Large intestine (tissue), 3 donors: ENCODE measurements at regions not wholly inside any gene's neighbourhood (a gene's known extent, or its start where the extent isn't known, plus 50 kb on each side); places are given as distances from the start of the nearest gene placed in this dataset.

Source experiments
- DNase-seq, 2 donors: peaks; one replicate each; pipeline versions ENCODE4 v3.0.0 to v3.0.0-alpha.2; 2013
- H3K27ac ChIP-seq: one replicate; pipeline ENCODE4 v1.5.1; 2013; ENCODE audit warnings: low read length
- H3K27me3 ChIP-seq: 2 replicates; pipeline ENCODE4 v1.6.1; 2013; ENCODE audit warnings: low read length; ENCODE audit not compliant: control insufficient read depth, insufficient read depth
- H3K36me3 ChIP-seq: 2 replicates; pipeline ENCODE4 v1.6.1; 2013; ENCODE audit warnings: low read length; ENCODE audit not compliant: control insufficient read depth, insufficient read depth
- H3K4me1 ChIP-seq: one replicate; pipeline ENCODE4 v1.6.1; 2013; ENCODE audit warnings: low read length; ENCODE audit not compliant: control insufficient read depth, insufficient read depth
- H3K4me3 ChIP-seq: one replicate; pipeline ENCODE4 v1.5.1; 2013; ENCODE audit warnings: low read length
- H3K9me3 ChIP-seq: one replicate; pipeline ENCODE4 v1.6.1; 2013; ENCODE audit warnings: mild to moderate bottlenecking, low read depth, low read length, moderate library complexity; ENCODE audit not compliant: control insufficient read depth
- WGBS: methylation state at CpG from one replicate; pipeline ENCODE4 v1.1.5; 2013; ENCODE audit warnings: low lambda C conversion rate; ENCODE audit not compliant: insufficient coverage; 5-methylcytosine and 5-hydroxymethylcytosine counted together

DNA sequence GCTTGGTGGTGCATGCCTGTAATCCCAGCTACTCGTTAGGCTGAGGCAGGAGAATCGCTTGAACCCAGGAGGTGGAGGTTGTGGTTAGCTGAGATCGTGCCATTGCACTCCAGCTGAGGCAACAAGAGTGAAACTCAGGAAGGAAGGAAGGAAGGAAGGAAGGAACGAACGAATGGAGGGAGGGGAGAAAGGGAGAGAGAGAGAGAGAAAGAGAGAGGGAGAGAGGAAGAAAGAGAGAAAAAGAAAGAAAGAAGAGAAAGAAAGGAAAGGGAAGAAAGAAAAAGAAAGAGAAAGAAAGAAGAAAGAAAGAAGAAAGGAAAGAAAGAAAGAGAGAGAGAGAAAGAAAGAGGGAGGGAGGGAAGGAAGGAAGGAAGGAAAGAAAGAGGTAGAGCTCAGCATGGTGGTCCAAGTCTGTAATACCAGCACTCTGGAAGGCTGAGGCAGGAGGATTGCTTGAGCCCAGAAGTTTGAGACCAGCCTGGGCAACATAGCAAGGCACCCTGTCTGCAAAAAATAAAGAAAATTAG lies 81.9 kb downstream of the P2RY1 start:
- Histone ChIP-seq H3K4me3 (no peak overlapping the region), H3K4me1 (peaks cover 3% of the 10 kb centered on the region), H3K27ac (no peak overlapping the region), H3K36me3 (no peaks in the 10 kb centered on the region), H3K9me3 (no peaks in the 10 kb centered on the region), H3K27me3 (no peaks in the 10 kb centered on the region)
- 97% methylated on average over 2 of the region's 5 CpGs for WGBS
- no peak for DNase-seq

DNA sequence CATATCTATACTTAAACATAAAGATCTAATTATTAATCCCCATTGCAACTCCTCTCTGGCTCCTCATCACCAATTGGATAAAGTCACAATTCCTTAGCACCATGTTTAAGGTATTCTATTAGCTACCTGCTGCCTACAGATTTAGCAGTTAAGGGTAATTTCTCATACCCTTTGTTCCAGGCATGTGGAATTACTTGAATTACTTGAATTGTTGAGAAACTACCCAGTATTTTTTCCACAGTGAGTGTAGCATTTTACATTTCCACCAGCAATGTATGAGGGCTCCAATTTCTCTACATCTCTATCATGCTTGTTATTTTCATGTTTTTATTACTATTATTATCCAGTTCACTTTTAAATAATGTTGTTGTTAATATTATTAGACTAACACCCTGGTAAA lies 86.4 kb downstream of the P2RY1 start:
- DNase-seq, result no peak
- Histone ChIP-seq H3K27ac (no peak overlapping the region), H3K27me3 (no peaks in the 10 kb centered on the region), H3K4me1 (no peaks in the 10 kb centered on the region), H3K9me3 (no peaks in the 10 kb centered on the region), H3K4me3 (no peak overlapping the region), H3K36me3 (no peaks in the 10 kb centered on the region)

DNA sequence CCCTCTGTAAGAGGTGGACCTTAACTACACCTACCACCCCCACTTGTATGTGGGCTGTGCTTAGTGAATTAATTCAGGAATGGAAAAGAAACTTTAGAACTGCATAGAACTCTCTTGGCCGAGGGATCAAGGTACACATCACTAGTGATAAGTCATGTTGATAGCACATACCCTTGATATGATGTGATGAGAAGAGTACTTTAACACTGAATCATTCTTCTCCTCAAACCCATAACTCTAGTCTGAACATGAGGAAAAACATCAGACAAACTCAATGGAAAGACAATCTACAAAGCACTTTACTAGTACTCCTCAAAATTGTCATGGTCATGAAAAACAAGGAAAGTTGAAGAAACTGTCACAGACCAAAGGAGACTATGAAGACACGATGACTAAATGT lies 87.6 kb downstream of the P2RY1 start:
- Histone ChIP-seq H3K27ac (peak overlapping the region; percentile 18), H3K27me3 (no peaks in the 10 kb centered on the region), H3K4me1 (no peaks in the 10 kb centered on the region), H3K4me3 (no peak overlapping the region), H3K36me3 (no peaks in the 10 kb centered on the region), H3K9me3 (no peaks in the 10 kb centered on the region)
- peak in 1 of 2 donors; percentile 25 for DNase-seq
- no CpG with 5 or more reads among the region's 2 CpGs for WGBS

DNA sequence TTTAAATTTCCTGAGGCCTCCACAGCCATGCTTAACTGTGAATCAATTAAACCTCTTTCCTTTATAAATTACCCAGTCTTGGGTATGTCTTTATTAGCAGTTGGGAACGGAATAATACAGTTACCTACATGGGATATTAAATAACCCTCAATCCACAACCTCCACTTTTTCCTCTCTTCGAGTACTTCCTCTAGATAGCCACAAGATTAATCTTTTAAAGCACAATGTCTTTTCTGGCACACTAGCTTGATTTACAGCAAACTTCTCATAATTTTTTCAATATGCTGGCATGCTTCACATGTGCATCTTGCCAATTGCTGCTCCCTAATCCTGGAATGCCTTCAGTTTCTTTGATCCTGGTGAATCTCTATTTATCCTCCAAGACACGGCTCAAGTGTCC lies 92.2 kb downstream of the P2RY1 start:
- Histone ChIP-seq H3K4me1 (no peaks in the 10 kb centered on the region), H3K36me3 (no peaks in the 10 kb centered on the region), H3K9me3 (no peaks in the 10 kb centered on the region), H3K27me3 (no peaks in the 10 kb centered on the region), H3K27ac (no peak overlapping the region), H3K4me3 (no peak overlapping the region)
- DNase-seq, result no peak
- 100% methylated on average over 2 of the region's 3 CpGs for WGBS

DNA sequence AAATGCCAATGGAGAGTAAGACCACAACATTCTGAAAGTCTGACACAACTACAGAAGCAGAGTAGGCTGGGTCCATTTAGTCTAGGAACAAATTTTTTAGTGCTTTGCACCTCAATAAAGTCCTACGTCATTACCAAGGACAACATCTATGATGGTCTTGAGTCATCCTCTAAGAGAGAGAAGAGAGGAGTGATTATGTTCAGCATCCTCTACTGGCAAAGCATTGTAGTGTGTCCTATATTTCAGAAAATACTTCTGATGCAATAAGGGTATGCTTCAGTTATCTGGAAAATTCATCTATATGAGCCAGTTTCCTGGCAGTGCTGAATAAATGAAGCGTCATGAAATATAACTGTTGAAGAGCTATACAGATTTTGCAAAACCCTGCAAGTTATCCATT lies 95.6 kb downstream of the P2RY1 start:
- no peak overlapping the region for H3K4me3 ChIP-seq
- WGBS, result no CpG with 5 or more reads among the region's 2 CpGs
- DNase-seq, result no peak

DNA sequence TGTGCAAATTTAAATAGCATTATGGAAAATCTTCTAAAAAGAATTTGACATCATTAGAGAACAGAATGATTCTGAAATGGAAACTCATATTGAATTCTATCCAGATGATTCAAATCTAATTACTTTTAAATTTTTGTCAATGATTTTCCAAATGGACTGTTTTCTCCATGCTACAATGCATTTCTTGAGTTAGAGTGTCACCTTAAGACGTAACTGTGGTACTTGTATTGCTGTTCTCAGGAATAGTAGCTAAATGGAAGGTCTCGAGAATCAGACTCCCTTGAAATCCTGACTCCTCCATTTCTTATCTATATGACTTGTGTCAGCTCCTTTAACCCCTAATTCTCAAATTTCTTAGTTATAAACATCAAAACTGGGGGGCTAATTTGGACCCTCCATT lies 102.3 kb downstream of the P2RY1 start:
- Histone ChIP-seq H3K27ac (peak overlapping the region; percentile 12), H3K27me3 (no peaks in the 10 kb centered on the region), H3K9me3 (no peaks in the 10 kb centered on the region), H3K4me1 (no peaks in the 10 kb centered on the region), H3K36me3 (no peaks in the 10 kb centered on the region), H3K4me3 (no peak overlapping the region)
- DNase-seq, result peak in 1 of 2 donors; percentile 48
- no CpG with 5 or more reads among the region's 2 CpGs for WGBS

More for the DNA sequence above, 95.6 kb downstream of the P2RY1 start:
- Histone ChIP-seq H3K36me3 (no peaks in the 10 kb centered on the region), H3K9me3 (no peaks in the 10 kb centered on the region), H3K4me1 (no peaks in the 10 kb centered on the region), H3K27ac (no peak overlapping the region), H3K27me3 (no peaks in the 10 kb centered on the region)

DNA sequence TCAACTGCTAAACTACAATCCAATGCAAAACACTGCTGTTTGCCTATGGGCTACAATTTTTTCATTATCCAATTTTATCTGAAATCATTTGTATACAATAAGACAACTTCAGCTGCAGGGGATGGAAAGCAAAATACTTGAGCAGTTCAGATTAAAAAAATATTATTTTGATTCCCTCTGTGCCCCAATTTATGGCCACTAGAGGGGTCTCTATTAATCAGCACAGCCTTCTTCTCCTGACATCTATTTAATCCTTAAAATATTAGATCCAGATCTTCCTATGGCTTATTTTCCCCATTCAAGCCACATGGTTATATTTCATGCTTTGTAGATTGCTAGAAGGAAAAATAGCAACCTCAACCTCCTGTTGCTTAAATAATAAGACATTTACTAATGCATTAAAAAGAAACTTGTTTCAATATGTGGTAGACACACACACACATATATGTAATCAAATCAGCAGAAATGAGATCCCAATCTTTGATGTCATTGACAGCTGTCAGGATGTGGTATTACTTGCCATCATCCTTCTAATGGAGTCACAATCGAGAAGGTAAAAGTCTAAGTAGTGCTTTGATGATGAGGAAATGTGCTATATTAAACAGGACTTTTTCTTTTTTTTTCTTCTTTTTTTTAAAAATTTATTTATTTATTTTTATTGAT lies 104.2 kb downstream of the P2RY1 start:
- no peak for DNase-seq
- Histone ChIP-seq H3K27ac (no peak overlapping the region), H3K27me3 (no peaks in the 10 kb centered on the region), H3K36me3 (no peaks in the 10 kb centered on the region), H3K4me3 (no peak overlapping the region), H3K9me3 (no peaks in the 10 kb centered on the region), H3K4me1 (no peaks in the 10 kb centered on the region)
- WGBS, result 100% methylated on average over 1 of the region's 1 CpG

DNA sequence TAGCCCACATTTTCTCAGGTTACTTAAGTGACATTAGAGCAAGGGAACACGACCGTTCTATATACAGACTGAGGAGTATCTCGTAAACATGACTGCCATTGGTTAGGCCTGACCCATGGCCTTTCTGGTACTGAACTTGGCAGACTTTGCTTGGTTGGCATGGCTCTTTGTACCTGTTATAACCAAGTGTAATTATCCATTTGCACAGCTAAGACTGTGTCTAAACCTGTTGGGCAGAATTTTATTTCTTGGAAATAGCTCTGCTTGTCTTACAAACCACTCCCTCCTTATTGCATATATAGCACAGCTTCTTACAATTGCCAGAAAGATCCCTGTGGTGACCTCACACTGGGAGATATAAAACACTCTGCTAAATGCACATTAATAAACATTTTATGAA lies 106.9 kb downstream of the P2RY1 start:
- no CpG with 5 or more reads among the region's 3 CpGs for WGBS
- Histone ChIP-seq H3K4me3 (no peak overlapping the region), H3K4me1 (no peaks in the 10 kb centered on the region), H3K36me3 (no peaks in the 10 kb centered on the region), H3K9me3 (no peaks in the 10 kb centered on the region), H3K27me3 (no peaks in the 10 kb centered on the region), H3K27ac (no peak overlapping the region)
- DNase-seq, result no peak

DNA sequence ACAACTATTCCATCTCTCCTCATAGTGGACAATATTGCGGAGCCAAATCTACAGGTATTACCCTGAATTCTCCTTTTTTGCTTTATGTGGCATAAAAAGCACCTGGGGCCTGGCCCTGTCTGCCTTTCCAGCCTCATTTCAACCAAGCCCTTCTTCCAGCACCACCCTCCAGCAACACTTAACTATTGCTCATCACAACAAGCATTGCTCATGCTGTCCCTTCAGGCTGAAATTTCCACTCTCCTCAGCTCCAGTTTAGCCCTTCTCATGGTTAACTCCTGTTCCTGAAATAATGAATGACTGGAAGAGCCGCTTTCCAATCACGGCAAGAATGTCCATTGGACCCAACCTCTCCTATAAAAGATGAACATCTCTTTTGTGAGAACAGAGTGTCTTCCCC lies 107.4 kb downstream of the P2RY1 start:
- no CpG with 5 or more reads among the region's 3 CpGs for WGBS
- no peaks in the 10 kb centered on the region for H3K9me3 ChIP-seq
- H3K27me3 ChIP-seq, result no peaks in the 10 kb centered on the region
- no peak overlapping the region for H3K27ac ChIP-seq
- H3K4me3 ChIP-seq, result no peak overlapping the region
- H3K36me3 ChIP-seq, result no peaks in the 10 kb centered on the region
- no peaks in the 10 kb centered on the region for H3K4me1 ChIP-seq
- no peak for DNase-seq

DNA sequence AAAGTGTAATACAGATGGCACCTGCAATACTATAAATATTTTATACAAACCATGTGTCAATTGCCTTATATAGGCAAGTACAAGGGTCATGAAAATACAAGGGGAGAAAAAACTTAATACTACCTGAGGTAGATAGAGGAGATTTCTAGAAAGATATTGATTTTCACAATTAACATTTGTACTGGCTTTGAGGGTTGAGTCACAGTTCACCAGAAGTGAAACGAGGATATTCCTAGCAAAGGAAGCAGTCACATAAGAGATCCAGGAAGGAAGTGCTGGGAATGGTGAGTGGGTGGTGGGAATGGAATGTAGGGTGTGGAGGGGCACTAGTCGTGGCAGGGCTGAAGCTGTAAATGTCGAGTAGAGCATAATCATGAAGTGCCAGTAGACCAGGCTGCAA lies 108.7 kb downstream of the P2RY1 start:
- Histone ChIP-seq H3K36me3 (no peaks in the 10 kb centered on the region), H3K9me3 (no peaks in the 10 kb centered on the region), H3K4me3 (no peak overlapping the region), H3K4me1 (no peaks in the 10 kb centered on the region), H3K27ac (no peak overlapping the region), H3K27me3 (peaks cover under 1% of the 10 kb centered on the region)
- WGBS, result no CpG with 5 or more reads among the region's 3 CpGs
- no peak for DNase-seq

DNA sequence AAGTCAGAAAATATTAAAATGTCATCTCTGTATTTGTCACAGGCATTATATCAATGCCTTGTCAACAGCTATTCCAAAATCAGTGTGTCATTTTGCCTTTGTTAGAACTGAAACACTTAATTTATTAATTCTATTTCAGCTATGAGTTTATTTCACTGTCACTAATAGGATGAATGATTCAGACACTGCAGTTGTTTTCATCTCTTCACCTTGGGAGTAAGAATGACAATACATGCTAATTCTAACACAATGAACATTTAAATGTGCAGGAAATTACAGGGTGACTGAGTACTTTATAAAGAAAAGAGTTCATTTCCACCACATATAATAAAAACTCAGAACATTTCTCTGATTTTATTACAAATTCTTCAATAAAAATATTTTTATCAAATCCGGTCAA lies 109.7 kb downstream of the P2RY1 start:
- Histone ChIP-seq H3K4me1 (no peaks in the 10 kb centered on the region), H3K27ac (no peak overlapping the region), H3K27me3 (peaks cover 3% of the 10 kb centered on the region), H3K9me3 (no peaks in the 10 kb centered on the region), H3K4me3 (no peak overlapping the region), H3K36me3 (no peaks in the 10 kb centered on the region)
- DNase-seq, result no peak
- WGBS, result 100% methylated on average over 1 of the region's 1 CpG
